Ramos (cell line): ENCODE measurements at regions not wholly inside any gene's neighbourhood (a gene's known extent, or its start where the extent isn't known, plus 50 kb on each side); places are given as distances from the start of the nearest gene placed in this dataset.

Experiments
- in situ Hi-C: fragments of 300-500 bp; cut with MboI; formaldehyde crosslinking; loops from one replicate; pipeline ENCODE4 v1.14.3; 2022; ENCODE audit warnings: low sequenced_read_pairs; ENCODE audit not compliant: unreplicated experiment

DNA sequence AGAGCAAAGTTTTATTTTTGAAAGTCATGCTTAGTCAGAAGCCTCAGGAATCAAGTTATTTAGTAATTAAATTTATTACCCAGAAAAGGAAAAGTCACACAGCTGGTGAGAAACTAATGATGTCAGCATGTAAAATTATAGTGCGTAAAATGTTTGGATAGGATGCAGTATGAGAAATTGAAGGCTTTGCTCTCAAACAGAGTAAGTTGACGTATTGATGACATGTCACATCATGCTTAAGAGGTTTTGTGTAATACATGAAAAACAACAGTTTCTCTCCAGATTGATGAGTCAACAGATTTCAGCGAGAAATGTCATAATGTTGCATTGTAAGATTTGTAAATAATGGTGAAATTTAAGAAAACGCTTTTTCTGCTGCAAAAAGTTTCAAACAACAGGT, 769.8 kb downstream of the METTL15 start:
- in situ Hi-C loops = no loop called here

- in situ Hi-C loops = no loop called here
These were observed 769.2 kb downstream of the METTL15 start for GRCh38 chr11:28877340-28877739.

GRCh38 chr11:28874706-28875105, 766.5 kb downstream of the METTL15 start:
- in situ Hi-C loops = no loop called here

- in situ Hi-C loops = no loop called here
These were observed 762.9 kb downstream of the METTL15 start for GRCh38 chr11:28871090-28871489.

DNA sequence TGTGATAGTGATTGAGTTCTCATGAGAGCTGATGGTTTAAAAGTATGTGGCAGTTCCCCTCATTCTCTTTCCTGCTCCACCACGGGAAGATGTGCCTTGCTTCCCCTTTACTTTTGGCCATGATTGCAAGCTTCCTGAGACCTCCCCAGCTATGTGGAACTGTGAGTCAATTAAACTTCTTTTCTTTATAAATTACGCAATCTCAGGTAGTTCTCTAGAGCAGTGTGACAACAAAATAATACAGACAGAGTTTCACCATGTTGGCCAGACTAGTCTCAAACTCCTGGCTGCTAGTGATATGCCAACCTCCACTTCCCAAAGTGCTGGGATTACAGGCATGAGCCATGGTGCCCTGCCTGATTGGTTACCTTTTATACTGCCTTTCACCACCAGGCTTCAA, 755.2 kb downstream of the METTL15 start:
- in situ Hi-C loops = no loop called here

- in situ Hi-C loops = no loop called here
These were observed 752.7 kb downstream of the METTL15 start for GRCh38 chr11:28860893-28861292.

DNA sequence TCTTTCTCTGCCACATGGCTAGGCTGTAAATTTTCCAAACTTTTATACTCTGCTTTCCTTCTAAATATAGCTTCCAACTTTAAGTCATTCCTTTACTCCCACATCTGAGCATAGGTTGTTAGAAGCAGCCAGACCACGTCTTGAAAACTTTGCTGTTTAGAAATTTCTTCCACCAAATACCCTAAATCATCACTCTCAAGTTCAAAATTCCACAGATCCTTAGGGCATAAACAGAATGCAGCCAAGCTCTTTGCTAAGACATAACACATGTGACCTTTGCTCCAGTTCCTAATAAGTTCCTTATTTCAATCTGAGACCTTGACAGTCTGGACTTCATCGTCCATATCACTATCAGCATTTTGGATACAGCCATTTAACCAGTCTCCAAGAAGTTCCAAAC, 749.9 kb downstream of the METTL15 start:
- in situ Hi-C loops = no loop called here

DNA sequence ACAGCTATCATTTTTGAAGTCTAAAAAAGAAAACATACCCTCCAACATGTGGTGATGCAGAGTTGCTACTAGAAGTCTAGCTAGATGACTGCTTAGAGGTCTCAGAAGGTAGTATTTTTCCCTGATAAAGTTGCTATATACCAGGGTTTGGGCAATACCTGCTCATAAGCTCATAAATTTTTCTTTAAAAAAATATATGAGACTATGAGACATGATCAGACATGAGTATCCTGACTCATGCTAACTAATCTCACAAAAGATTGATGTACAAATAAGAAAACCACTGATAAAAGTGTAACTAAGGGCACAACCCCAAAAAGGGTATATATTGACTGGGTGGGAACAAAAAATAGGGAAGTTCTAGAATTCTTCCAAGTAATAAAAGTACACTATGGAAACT, 740.9 kb downstream of the METTL15 start:
- in situ Hi-C loops = no loop called here

DNA sequence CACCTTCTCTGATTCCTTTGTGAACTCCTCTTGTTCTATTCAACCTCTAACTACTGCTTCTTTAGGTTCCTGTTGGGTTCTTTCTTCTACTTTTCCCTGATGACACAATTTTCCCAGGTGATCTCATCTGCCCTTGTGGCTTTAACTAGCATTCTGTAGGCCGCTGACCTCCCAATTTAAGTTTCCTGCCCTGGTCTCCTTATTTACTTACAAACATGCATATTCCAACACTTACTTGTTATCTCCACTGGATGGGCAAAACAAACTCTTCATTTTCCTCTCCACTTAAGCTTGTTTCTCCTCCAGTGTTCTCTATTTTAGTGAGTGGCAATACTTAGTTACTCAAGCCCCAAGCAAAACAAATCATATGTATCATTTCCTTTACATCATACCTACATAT, 734.5 kb downstream of the METTL15 start:
- in situ Hi-C loops = no loop called here

DNA sequence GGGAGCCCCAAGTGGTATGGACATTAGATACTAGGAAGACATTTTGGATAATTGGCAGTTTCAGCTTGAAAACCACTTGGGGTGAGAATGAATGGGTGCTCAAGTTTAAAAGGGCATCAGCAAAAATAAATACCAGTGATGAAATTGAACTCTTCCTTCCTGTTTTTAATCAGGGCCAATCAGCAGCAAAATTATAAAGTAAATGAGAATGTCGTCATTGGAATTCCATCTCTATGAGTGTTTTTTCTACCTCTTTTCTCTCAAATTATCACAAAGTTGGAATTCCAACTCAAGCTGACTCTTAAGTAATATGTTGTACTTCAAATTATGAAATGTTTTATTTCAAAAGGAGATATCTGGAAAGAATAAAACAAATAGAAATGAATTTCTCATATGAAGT, 730.6 kb downstream of the METTL15 start:
- in situ Hi-C loops = no loop called here

DNA sequence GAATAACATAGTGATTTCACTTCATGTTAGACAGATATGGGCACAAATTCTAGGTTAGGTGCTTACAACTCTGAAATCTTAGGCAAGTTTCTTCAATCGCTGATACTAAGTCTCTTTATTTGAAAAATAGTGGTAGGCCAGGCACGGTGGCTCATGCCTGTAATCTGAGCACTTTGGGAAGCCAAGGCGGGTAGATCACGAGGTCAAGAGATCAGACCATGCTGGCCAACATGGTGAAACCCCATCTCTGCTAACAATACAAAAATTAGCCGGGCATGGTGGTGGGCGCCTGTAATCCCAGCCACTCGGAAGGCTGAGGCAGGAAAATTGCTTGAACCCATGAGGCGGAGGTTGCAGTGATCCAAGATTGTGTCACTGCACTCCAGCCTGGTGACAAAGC, 729.4 kb downstream of the METTL15 start:
- in situ Hi-C loops = no loop called here

DNA sequence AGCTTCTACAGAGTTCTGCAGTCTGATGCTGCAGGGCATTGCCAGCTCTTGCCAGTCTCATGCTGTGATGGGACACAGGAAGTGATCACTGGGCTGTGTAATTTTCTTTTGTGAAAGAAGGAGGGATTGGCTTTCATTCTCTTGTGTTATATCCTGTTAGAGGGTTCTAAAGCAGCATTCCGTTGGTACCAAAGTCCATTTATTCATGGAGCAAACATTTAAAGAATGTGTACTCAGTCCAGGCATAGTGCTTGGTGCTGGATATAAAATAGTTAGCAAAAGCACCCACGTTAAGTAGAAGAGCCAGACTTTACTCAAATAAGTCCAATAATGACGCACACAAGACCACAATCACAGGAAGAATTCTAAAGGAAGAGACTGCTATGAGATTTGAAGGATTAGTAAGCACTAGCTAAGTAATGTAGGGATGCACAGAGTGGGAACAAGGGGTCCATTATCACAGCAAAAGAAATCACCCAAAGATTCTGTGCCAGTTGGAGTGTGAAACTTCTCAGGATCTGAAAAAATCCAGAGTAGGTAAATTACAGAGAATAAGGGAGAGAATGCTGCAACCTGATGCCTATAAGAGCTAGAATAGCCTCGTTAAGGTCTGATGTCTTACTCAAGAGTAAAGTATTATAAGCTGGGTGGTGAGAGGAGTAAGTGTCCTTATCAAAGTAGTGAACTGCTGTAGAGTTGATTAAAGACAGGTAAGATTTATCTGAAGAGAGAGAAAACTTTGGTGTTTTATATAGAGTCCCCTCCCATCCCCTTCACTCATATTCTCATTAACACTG, 728.3 kb downstream of the METTL15 start:
- in situ Hi-C loops = no loop called here

DNA sequence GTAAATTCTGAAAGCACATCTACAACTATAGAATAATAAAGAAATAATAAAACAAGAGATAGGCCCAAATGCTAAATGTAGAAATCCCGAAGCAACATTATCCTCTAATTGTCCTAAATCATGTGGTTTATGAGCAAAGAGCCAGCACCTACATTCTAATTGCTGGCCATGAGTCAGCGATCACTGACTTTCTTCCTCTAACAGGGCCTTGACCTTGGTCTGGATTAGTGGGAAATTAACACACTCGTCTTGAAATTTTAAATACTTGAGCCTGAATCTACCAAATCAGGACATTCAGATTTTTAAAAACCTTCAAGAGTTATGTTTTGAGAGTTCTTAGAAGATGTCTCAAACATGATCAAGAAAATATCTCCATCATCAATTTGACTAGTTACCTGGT, 727.6 kb downstream of the METTL15 start:
- in situ Hi-C loops = no loop called here

- in situ Hi-C loops = no loop called here
These were observed 727.1 kb downstream of the METTL15 start for GRCh38 chr11:28835317-28835716.

- in situ Hi-C loops = no loop called here
These were observed 726.7 kb downstream of the METTL15 start for GRCh38 chr11:28834877-28835276.

GRCh38 chr11:28833670-28834069, 725.5 kb downstream of the METTL15 start:
- in situ Hi-C loops = no loop called here

DNA sequence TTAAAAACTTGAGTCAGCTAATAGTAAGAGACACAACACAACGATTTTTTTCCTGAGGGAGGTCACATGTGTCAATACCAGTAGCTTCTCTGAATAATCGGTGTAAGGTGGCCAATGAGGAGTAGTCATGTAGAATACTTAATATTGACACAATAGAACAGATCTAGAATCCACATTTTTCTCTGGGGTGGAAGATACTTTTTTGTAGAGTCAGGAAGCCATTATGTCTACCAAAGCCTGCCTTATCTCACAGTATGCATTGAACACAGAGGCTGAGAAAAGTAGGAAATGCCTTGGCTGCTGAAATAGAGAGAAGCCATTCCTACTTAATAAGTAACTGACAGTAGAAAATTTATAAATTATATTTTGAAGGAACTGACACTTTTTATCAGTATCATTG, 725.0 kb downstream of the METTL15 start:
- in situ Hi-C loops = no loop called here

DNA sequence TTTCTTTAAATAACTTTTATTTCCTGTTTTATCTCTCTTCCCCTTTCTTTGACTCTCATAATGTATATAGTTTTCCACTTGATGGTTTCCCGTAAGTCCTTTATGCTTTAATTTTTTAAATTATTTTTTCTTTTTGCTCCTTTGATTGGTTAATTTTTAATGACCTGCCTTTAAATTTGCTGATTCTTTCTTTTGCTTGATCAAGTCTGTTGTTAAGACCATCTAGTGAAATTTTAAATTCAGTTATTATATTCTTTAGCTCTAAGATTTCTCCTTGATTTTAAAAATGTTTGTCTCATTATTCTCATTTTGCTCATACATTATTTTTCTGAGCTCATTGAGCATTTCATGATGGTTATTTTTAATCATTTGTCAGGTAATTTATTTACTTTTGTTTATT, 718.6 kb downstream of the METTL15 start:
- in situ Hi-C loops = no loop called here

DNA sequence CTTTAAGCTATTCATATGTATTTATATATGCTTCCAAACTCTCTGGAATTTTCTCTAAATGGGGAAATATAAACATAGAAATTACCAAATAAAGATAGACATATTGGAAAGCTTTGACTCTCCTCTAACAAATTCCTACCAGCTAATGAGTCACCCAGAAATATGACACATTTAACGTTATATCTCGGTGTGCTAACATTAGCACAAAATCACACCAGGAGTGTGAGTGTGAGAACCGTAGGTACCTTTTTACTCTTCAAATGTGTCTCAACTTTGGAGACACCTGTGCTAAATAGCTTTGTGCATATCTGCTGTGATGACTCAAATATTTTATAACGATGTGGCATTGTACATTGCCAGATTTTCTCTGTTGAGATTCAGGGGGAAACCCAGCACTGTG, 714.4 kb downstream of the METTL15 start:
- in situ Hi-C loops = no loop called here

- in situ Hi-C loops = no loop called here
These were observed 712.3 kb downstream of the METTL15 start for GRCh38 chr11:28820296-28820989.

- in situ Hi-C loops = no loop called here
These were observed 711.6 kb downstream of the METTL15 start for GRCh38 chr11:28819741-28820140.

- in situ Hi-C loops = no loop called here
These were observed 706.9 kb downstream of the METTL15 start for GRCh38 chr11:28815110-28815509.
